ENCODE measurements at regions not wholly inside any gene's neighbourhood (a gene's known extent, or its start where the extent isn't known, plus 50 kb on each side); places are given as distances from the start of the nearest gene placed in this dataset.
"Not testable (repeated sequence)": the region's sequence is repeated elsewhere in the genome, so short reads cannot be mapped to it uniquely, and the experiment has no call there.

- DNase-seq (ENCODE audit: low read depth in 2 of 2, low spot score in 1 of 2) = not testable (repeated sequence)
These were observed 101.2 kb upstream of the CADM1 start for GRCh38 chr11:115605397-115605796.

DNA sequence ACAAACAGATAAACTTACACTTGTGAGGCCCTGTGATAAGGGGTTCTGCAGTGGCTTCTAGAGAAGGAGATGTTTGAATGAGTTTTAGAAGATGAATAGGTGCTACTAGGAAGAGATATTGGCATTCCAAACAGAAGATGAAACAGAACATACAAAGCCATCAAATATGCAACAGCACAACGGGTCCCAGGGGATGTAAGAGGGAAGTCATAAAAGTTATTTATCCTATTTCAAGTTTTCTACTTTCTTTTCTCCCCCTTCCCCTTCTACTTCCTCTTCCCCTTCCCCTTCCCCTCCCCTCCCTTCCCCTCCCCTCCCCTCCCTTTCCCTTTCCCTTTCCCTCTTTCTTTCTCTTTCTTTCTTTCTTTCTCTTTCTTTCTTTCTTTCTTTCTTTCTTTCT, 94.9 kb upstream of the CADM1 start:
- no peak for DNase-seq (ENCODE audit: low read depth in 2 of 2, low spot score in 1 of 2)

- DNase-seq (ENCODE audit: low read depth in 2 of 2, low spot score in 1 of 2) = no peak
These were observed 94.2 kb upstream of the CADM1 start for GRCh38 chr11:115598257-115598901.

DNA sequence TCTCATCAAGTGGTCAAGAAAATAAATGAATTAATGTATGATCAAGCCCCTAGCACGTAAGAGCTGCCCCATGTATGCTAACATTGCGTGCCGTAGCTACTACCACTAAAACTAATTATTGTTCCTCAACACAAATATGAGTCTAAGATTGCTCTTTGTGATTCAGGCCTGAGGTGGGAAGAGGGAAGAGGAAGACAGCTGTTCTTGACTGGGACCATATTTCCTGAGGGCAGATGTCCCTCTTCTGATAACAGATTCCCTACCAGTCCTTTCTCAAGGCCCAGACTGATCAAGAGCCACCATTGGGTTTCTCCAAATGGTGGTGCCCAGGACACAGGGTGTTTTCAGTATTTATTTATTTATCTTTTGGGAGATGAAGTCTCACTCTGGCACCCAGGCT, 87.2 kb upstream of the CADM1 start:
- no peak for DNase-seq (ENCODE audit: low read depth in 2 of 2, low spot score in 1 of 2)

DNA sequence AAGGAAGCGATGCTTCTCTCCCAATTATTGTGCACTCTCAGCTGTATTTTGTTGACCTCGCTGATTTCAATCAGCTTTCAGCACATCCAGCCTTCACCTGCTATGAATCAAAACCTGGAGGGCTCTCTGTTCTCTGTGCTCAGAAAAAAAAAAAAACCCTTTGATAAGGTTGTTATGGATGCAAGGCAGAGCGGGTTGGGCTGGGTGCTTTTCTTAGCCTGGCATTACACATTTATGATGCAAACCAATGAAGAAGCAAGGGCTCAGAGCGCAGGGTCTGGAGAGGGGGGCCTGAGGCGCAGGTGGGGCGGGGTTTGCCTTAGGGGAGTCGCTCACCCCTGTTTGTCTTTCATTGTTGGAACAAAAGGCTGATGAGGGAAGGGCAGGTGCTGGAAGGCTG, 86.0 kb upstream of the CADM1 start:
- DNase-seq (ENCODE audit: low read depth in 2 of 2, low spot score in 1 of 2) = no peak

- no peak for DNase-seq (ENCODE audit: low read depth in 2 of 2, low spot score in 1 of 2)
These were observed 83.6 kb upstream of the CADM1 start for GRCh38 chr11:115587718-115588342.

GRCh38 chr11:115585361-115586024, 81.3 kb upstream of the CADM1 start:
- DNase-seq (ENCODE audit: low read depth in 2 of 2, low spot score in 1 of 2) = no peak

GRCh38 chr11:115581871-115582639, 77.8 kb upstream of the CADM1 start:
- DNase-seq (ENCODE audit: low read depth in 2 of 2, low spot score in 1 of 2) = no peak

GRCh38 chr11:115580927-115581680, 76.9 kb upstream of the CADM1 start:
- no peak for DNase-seq (ENCODE audit: low read depth in 2 of 2, low spot score in 1 of 2)

- DNase-seq (ENCODE audit: low read depth in 2 of 2, low spot score in 1 of 2) = no peak
These were observed 76.2 kb upstream of the CADM1 start for GRCh38 chr11:115580416-115580815.

- DNase-seq (ENCODE audit: low read depth in 2 of 2, low spot score in 1 of 2) = no peak
These were observed 75.1 kb upstream of the CADM1 start for GRCh38 chr11:115579181-115579825.

GRCh38 chr11:115578275-115578674, 74.1 kb upstream of the CADM1 start:
- DNase-seq (ENCODE audit: low read depth in 2 of 2, low spot score in 1 of 2) = no peak

- DNase-seq (ENCODE audit: low read depth in 2 of 2, low spot score in 1 of 2) = no peak
These were observed 73.5 kb upstream of the CADM1 start for GRCh38 chr11:115577701-115578100.

- DNase-seq (ENCODE audit: low read depth in 2 of 2, low spot score in 1 of 2) = no peak
These were observed 72.6 kb upstream of the CADM1 start for GRCh38 chr11:115576606-115577380.

DNA sequence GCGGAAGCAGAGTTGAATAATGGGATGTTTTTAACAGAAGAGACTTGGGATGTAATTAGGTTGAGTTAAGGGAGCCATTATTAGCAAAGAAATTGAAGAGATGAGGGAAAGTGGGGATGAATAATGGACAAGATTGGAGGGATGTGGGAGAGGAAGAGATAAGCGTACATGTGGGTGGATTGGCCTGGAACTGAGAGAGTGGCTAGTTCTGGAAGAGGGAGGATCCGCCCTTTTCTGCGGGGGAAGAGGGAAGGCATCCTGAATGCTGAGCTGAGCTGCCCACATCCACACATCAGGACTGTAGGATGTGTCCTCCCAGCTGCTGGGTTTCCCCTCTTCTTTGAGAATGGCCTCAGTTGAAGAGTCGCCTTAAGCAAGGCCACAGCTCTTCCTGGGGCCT, 68.3 kb upstream of the CADM1 start:
- no peak for DNase-seq (ENCODE audit: low read depth in 2 of 2, low spot score in 1 of 2)

- DNase-seq (ENCODE audit: low read depth in 2 of 2, low spot score in 1 of 2) = no peak
These were observed 62.1 kb upstream of the CADM1 start for GRCh38 chr11:115566180-115566764.

DNA sequence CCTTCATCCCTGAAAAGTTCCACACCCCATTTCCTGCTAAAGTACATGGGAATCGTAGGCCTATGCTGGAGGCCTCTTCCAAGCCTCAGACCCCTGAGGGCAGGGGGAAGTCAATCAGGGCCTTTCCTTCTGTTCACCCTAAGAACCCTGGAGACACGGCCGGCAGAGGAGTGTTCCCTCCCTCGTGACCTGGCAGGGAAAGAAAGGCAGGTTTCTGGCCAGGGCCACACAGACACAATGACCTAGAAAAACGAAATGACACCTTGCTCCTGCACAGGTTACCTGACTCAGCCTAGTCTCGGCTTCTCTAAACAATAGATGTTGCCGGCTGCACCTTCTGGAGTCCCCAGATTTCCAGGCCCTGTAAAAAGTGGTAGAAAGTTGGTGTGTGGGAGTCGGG, 60.6 kb upstream of the CADM1 start:
- no peak for DNase-seq (ENCODE audit: low read depth in 2 of 2, low spot score in 1 of 2)

- no peak for DNase-seq (ENCODE audit: low read depth in 2 of 2, low spot score in 1 of 2)
These were observed 56.9 kb upstream of the CADM1 start for GRCh38 chr11:115561116-115561515.

- DNase-seq (ENCODE audit: low read depth in 2 of 2, low spot score in 1 of 2) = no peak
These were observed 54.4 kb upstream of the CADM1 start for GRCh38 chr11:115558635-115559034.

- no peak for DNase-seq (ENCODE audit: low read depth in 2 of 2, low spot score in 1 of 2)
These were observed 53.5 kb upstream of the CADM1 start for GRCh38 chr11:115557681-115558080.
